ENCODE measurements at regions not wholly inside any gene's neighbourhood (a gene's known extent, or its start where the extent isn't known, plus 50 kb on each side); places are given as distances from the start of the nearest gene placed in this dataset.
"Not testable (repeated sequence)": the region's sequence is repeated elsewhere in the genome, so short reads cannot be mapped to it uniquely, and the experiment has no call there.

DNA sequence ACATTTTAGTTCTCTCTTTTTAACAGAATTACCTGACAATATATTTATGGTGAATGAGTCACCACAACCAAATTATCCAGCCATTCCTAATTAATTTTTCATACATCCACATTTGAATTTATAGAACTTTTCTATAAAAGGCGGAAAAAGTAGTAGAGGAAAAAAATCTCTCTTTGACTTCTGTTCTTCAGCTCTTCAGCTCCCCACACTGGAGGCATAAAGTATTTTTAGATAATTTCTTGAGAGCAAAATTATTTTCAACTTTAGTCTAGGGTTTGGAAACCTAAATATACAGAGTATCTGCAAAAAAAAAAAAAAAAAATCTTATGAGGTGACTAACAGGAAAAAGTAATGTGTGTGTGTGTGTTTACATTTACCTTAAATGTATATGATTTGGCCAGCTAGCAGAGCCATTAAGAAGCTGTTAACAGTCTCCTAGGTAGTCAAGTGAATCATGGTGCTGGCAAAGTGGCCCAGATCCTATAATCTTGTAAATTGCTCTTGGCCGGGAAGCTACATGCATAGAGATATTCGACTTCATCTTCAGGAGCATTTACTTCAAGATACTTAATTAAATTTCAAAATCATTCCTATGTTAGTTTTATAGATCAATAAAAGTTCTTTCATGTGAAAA lies 383.1 kb upstream of the STEAP1 start:
- no peak for DNase-seq (ENCODE audit: low read depth)

DNA sequence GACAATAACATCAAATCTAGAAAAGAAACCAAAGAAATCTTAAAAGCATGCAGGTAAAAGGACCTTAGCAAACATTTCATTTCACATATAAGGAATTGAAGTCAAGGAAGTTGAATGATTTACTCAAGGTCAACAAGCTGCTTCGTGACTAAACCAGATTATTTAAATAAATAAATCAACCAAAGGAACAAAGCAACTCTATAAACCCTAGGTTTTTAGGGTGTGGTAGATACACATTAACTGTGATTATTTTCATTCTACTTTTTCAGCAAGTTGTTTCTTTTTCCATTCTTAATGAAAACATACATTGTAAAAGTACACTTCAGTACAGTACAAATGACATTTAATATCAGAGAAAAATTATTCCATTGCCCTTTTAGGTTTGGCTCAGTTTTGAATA lies 382.0 kb upstream of the STEAP1 start:
- no peak for DNase-seq (ENCODE audit: low read depth)

DNA sequence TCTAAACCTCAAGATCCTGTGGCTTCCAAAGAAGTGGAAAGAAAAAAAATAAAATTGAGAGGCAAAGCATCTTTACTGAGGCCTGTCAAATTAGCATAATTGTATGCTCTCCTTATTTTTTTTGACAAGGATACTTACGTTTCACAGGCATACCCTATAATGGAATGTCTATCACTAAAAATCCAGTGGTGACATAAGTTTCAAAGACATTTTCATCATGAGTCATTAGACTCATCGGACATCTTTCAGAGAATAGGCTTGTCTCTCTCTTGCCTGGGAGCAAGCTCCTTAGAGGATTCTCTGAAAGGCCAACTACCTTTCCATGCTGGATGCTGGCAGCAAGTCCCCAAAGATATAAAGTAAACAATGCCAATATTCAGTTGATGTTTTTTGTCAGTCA lies 380.7 kb upstream of the STEAP1 start:
- no peak for DNase-seq (ENCODE audit: low read depth)

DNA sequence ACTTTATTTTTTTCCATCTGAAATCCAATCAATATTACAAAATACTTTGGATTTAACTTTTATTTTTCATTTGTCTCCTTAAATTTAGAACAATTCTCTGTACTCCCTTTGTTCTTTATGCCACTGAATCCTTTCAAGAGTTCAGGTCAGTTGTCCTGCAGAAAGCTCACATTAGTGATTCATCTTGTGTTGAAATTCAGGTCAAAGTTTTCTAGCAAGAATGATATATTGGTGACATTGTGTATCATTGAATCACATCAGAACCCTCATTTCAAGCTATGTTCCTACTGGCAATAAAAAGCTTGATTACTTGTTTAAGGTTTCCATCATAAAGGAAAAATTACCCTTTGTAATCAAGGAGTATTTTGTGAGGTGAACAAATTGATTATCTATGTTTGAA lies 378.8 kb upstream of the STEAP1 start:
- no peak for DNase-seq (ENCODE audit: low read depth)

DNA sequence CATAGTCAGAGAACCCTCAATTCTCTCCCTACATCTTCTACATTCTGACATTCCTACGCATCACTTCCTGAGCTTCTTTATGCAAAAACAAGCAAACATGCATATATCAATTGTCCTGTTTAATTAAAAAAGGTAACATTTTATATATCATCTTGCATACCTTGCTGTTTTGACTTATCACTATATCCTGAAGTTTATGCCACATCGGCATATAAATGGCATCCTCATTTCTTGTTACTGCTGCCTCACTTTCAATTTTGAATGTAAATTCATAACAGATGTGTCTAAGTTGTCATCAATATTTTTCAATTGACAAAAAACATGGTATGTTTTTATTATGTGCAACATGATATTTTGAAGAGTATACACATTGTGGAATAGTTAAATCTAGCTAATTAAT lies 377.3 kb upstream of the STEAP1 start:
- DNase-seq (ENCODE audit: low read depth), result no peak

DNA sequence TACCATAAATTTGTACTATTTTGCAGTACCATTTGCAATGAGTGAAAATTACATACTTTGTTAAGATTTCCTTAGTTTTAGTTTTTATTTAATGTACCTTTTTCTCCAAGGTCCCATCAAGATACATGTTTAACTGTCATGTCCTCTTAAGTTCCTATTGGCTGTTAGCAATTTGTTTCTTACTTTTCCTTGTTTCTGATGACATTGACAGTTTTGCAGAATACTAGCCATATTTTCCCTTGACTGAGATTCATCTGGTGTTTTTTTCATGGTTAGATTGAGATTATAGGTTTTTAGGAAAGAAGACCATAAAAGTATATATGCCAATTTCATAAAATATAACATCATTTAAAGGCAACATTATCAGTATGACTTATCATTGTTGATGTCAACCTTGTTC lies 376.8 kb upstream of the STEAP1 start:
- DNase-seq (ENCODE audit: low read depth), result no peak

GRCh38 chr7:89780291-89780690 lies 374.0 kb upstream of the STEAP1 start:
- DNase-seq (ENCODE audit: low read depth), result no peak

DNA sequence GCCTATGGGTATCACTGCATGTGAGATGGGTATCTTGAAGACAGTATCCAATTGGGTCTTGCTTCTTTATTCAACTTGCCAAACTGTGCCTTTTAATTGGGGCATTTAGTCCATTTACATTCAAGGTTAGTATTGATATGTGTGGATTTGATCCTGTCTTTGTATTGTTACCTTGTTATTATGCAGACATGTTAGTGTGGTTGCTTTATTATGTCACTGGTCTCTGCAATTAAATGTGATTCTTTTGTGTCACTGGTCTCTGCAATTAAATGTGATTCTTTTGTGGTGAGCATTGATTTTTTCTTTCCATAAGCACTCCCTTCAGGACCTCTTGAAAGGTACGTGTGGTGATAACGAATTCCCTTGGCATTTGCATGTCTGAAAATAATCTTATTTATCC lies 357.8 kb upstream of the STEAP1 start:
- DNase-seq (ENCODE audit: low read depth), result no peak

- DNase-seq (ENCODE audit: low read depth), result no peak
Measured at GRCh38 chr7:89797965-89798598, 356.2 kb upstream of the STEAP1 start.

GRCh38 chr7:89798599-89798996 lies 355.7 kb upstream of the STEAP1 start:
- no peak for DNase-seq (ENCODE audit: low read depth)

GRCh38 chr7:89800761-89801160 lies 353.5 kb upstream of the STEAP1 start:
- DNase-seq (ENCODE audit: low read depth), result no peak

- DNase-seq (ENCODE audit: low read depth), result no peak
Measured at GRCh38 chr7:89809291-89809690, 345.0 kb upstream of the STEAP1 start.

DNA sequence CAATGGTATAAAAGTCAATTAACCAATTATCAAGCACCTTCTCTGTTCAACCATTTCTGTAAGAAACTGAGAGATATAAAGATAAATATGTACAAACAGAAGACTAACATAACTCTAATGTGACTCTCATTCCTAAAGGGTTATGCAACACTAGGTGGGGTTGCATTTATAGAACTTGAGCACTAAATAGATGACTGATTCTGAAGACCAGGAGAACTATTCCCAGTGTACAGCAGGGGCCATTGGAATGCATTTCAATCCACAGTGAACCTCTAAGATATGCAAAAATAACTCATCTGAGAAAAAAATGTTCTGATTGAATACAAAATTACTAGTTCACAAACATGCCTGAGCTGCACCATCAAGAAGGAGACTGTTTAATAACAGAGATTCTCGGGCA lies 341.2 kb upstream of the STEAP1 start:
- DNase-seq (ENCODE audit: low read depth), result no peak

DNA sequence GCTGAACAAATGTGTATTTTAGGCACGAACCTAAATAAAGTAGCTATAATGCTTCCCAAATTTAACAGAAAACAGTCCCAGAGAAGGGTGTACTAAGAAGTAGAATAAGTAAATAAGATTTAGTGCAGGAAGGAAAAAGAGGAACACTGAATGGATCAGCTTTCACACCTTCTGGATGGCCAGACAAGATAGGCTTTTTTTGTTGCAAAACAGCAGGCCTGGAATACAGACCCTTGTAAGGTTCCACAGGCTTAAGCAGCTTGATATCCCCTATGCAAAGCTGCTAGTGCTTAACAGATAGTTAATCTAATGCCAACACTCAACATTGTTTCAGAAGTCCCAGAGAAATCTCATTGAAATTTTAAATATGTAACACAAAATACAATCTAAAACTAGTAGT lies 328.1 kb upstream of the STEAP1 start:
- no peak for DNase-seq (ENCODE audit: low read depth)

- DNase-seq (ENCODE audit: low read depth), result no peak
Measured at GRCh38 chr7:89826557-89826956, 327.7 kb upstream of the STEAP1 start.

DNA sequence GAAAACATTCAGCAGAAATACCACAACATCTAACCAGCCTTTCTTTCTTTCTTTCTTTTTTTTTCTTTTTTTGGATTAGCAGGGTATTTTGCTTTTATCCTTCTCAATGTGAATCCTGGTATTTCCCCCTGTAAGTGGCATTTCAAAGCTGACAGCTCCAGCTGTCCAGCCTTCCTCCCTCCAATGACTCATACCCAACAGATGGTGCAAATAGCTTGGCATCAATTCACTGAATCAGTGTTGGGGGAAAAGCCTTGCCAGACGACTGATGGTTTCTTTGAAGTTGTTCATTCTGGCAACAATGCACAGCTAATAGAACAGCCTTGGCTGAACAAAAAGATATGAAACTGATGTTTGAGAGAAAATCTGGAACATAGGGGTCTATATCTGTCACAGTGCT lies 316.8 kb upstream of the STEAP1 start:
- DNase-seq (ENCODE audit: low read depth), result no peak

GRCh38 chr7:89839329-89839728 lies 314.9 kb upstream of the STEAP1 start:
- DNase-seq (ENCODE audit: low read depth), result no peak

- no peak for DNase-seq (ENCODE audit: low read depth)
Measured at GRCh38 chr7:89845952-89846351, 308.3 kb upstream of the STEAP1 start.

- no peak for DNase-seq (ENCODE audit: low read depth)
Measured at GRCh38 chr7:89849052-89849451, 305.2 kb upstream of the STEAP1 start.

DNA sequence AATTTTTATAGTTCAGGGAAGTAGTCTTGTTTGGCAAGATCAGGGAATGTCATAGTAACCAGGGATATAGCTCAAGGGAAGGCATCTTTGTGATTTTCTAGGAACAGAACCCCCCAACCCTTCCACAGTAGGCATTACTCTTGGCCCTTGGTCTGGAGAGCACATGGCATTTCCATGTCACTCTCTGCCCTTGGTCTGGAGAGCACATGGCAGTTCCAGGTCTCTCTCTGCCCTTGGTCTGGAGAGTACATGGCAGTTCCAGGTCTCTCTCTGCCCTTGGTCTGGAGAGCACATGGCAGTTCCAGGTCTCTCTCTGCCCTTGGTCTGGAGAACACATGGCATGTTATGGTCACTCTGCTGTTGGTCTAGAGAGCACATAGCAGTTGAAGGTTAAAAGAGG lies 297.2 kb upstream of the STEAP1 start:
- DNase-seq (ENCODE audit: low read depth), result not testable (repeated sequence)

DNA sequence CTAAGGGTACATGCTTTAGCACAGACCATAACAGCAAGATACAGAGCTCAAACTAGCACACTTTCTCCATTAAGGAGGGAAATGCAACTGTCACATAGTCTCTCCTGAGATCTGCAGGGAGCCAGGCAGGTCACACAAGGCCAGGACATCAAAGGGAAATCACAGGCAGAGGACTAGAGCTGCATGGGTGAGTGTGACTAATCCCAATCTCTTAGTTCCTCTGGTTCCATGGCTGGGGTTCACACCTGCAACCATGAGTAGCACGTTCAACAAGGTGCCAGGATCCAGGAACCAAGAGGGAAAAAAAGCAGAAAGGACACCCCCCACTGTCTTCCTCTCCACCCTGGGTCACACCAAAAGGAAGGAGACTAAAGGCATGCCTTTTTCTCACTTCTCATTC lies 296.5 kb upstream of the STEAP1 start:
- no peak for DNase-seq (ENCODE audit: low read depth)

- DNase-seq (ENCODE audit: low read depth), result no peak
Measured at GRCh38 chr7:89887489-89887888, 266.8 kb upstream of the STEAP1 start.

DNA sequence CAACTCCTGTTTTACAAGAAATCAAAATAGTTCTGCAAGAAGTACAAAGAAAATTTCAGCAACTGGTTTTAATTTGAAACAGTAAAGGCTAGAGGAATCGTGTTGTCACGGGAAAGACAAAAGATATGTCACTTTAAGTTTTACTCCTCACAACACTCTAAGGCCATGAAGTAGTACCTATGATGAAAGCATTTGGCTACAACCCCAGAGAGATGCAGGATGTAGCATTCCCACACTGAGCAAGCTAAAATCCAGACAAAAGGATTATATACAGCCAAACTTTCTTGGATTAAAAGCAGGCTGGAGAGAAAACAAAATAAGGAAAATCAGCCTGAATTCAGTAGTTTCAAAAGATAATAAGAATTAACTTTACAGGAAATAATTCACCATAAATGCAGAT lies 245.5 kb upstream of the STEAP1 start:
- DNase-seq (ENCODE audit: low read depth), result no peak

GRCh38 chr7:89914711-89915110 lies 239.6 kb upstream of the STEAP1 start:
- DNase-seq (ENCODE audit: low read depth), result no peak
